Renal cortex interstitium (tissue), 11 donors: ENCODE measurements at regions not wholly inside any gene's neighbourhood (a gene's known extent, or its start where the extent isn't known, plus 50 kb on each side); places are given as distances from the start of the nearest gene placed in this dataset.

Experiments used
- DNase-seq, 11 donors: peaks; one replicate each; pipeline ENCODE4 v3.0.0-alpha.2; 2013; ENCODE audit warnings: low read depth in 9 of 11, low spot score in 4 of 11; ENCODE audit errors: extremely low read depth in 1 of 11

GRCh38 chr10:78905015-78905956 is 163.5 kb upstream of the ZMIZ1 start:
- no peak for DNase-seq

- no peak for DNase-seq
Measured at GRCh38 chr10:78905957-78906308, 162.8 kb upstream of the ZMIZ1 start.

GRCh38 chr10:78906734-78907390 is 161.9 kb upstream of the ZMIZ1 start:
- no peak for DNase-seq

- no peak for DNase-seq
Measured at GRCh38 chr10:78907551-78908211, 161.1 kb upstream of the ZMIZ1 start.

GRCh38 chr10:78909221-78909620 is 159.5 kb upstream of the ZMIZ1 start:
- DNase-seq: peak in 3 of 11 donors; percentile 40 to 63 (median 48)

GRCh38 chr10:78910021-78910420 is 158.7 kb upstream of the ZMIZ1 start:
- no peak for DNase-seq

- DNase-seq: no peak
Measured at GRCh38 chr10:78910476-78910875, 158.3 kb upstream of the ZMIZ1 start.

GRCh38 chr10:78910886-78911285 is 157.9 kb upstream of the ZMIZ1 start:
- no peak for DNase-seq

- no peak for DNase-seq
Measured at GRCh38 chr10:78911533-78912340, 157.0 kb upstream of the ZMIZ1 start.

- no peak for DNase-seq
Measured at GRCh38 chr10:78912361-78913218, 156.2 kb upstream of the ZMIZ1 start.

- peak in 5 of 11 donors; percentile 46 to 70 (median 48) for DNase-seq
Measured at GRCh38 chr10:78913219-78914059, 155.3 kb upstream of the ZMIZ1 start.

- DNase-seq: no peak
Measured at GRCh38 chr10:78914060-78914378, 154.7 kb upstream of the ZMIZ1 start.

- DNase-seq: no peak
Measured at GRCh38 chr10:78914502-78915189, 154.1 kb upstream of the ZMIZ1 start.

GRCh38 chr10:78915190-78915518 is 153.6 kb upstream of the ZMIZ1 start:
- DNase-seq: no peak

GRCh38 chr10:78916227-78916626 is 152.5 kb upstream of the ZMIZ1 start:
- no peak for DNase-seq

GRCh38 chr10:78919181-78919966 is 149.4 kb upstream of the ZMIZ1 start:
- peak in 9 of 11 donors; percentile 51 to 80 (median 62) for DNase-seq
